ENCODE measurements at regions not wholly inside any gene's neighbourhood (a gene's known extent, or its start where the extent isn't known, plus 50 kb on each side); places are given as distances from the start of the nearest gene placed in this dataset.
A peak's percentile ranks its signal among the peaks of the same experiment; 100 is the strongest.
"Not testable (repeated sequence)": the region's sequence is repeated elsewhere in the genome, so short reads cannot be mapped to it uniquely, and the experiment has no call there.

- intact Hi-C loops (cut with micrococcal nuclease): loop anchor here (2.0 kb wide), 1 partner anchor 64 kb away; no protein-coding TSS in a partner anchor
- peak; percentile 40 for DNase-seq (ENCODE audit: unreplicated experiment)
- CTCF ChIA-PET: interaction anchor here (0.6 to 1.0 kb wide), 2 partner anchors 606 to 1044 kb away, joined by 3 read pairs; no protein-coding TSS in a partner anchor
- H3K36me3 Mint-ChIP-seq (ENCODE audit: insufficient read depth, unreplicated experiment): no peaks in the 10 kb centered on the region
- POLR2A ChIA-PET: interaction anchor here (1.2 kb wide), 1 partner anchor 9 kb away, joined by 5 read pairs; no protein-coding TSS in a partner anchor
- no peaks in the 10 kb centered on the region for H3K27me3 Mint-ChIP-seq (ENCODE audit: insufficient read depth, unreplicated experiment)
- H3K4me3 Mint-ChIP-seq (ENCODE audit: unreplicated experiment): no peak overlapping the region
- H3K9me3 Mint-ChIP-seq (ENCODE audit: unreplicated experiment): peaks cover 10% of the 10 kb centered on the region
- H3K4me1 Mint-ChIP-seq (ENCODE audit: insufficient read depth, unreplicated experiment): peaks cover 20% of the 10 kb centered on the region
- TF ChIP-seq CTCF (IDR thresholded peaks at IDR 0.05; ENCODE audit: unreplicated experiment): no peak
- H3K27ac Mint-ChIP-seq (ENCODE audit: low read depth, unreplicated experiment): peak overlapping the region; percentile 36
- no TSS peak for BruUV-seq (replicated peaks)
Observed at GRCh38 chr6:74598462-74599393, 607.1 kb downstream of the COL12A1 start.

- intact Hi-C loops (cut with micrococcal nuclease): loop anchor here (2.0 kb wide), 1 partner anchor 63 kb away; no protein-coding TSS in a partner anchor
- TF ChIP-seq CTCF (IDR thresholded peaks at IDR 0.05; ENCODE audit: unreplicated experiment): no peak
- Mint-ChIP-seq H3K27ac (ENCODE audit: low read depth, unreplicated experiment) (peak overlapping the region; percentile 36), H3K36me3 (ENCODE audit: insufficient read depth, unreplicated experiment) (no peaks in the 10 kb centered on the region), H3K4me3 (ENCODE audit: unreplicated experiment) (no peak overlapping the region), H3K27me3 (ENCODE audit: insufficient read depth, unreplicated experiment) (no peaks in the 10 kb centered on the region), H3K4me1 (ENCODE audit: insufficient read depth, unreplicated experiment) (peaks cover 20% of the 10 kb centered on the region), H3K9me3 (ENCODE audit: unreplicated experiment) (peaks cover 10% of the 10 kb centered on the region)
- ChIA-PET POLR2A (no interaction called here), CTCF (interaction anchor here (0.6 kb wide), 1 partner anchor 19 kb away, joined by 4 read pairs; no protein-coding TSS in a partner anchor)
- BruUV-seq (replicated peaks): no TSS peak
- no peak for DNase-seq (ENCODE audit: unreplicated experiment)
Observed at GRCh38 chr6:74597840-74598239, 608.0 kb downstream of the COL12A1 start.

GRCh38 chr6:74597266-74597665, 608.6 kb downstream of the COL12A1 start:
- Mint-ChIP-seq H3K36me3 (ENCODE audit: insufficient read depth, unreplicated experiment) (no peaks in the 10 kb centered on the region), H3K9me3 (ENCODE audit: unreplicated experiment) (peaks cover 10% of the 10 kb centered on the region), H3K4me3 (ENCODE audit: unreplicated experiment) (no peak overlapping the region), H3K4me1 (ENCODE audit: insufficient read depth, unreplicated experiment) (peaks cover 20% of the 10 kb centered on the region), H3K27me3 (ENCODE audit: insufficient read depth, unreplicated experiment) (no peaks in the 10 kb centered on the region), H3K27ac (ENCODE audit: low read depth, unreplicated experiment) (no peak overlapping the region)
- ChIA-PET CTCF (no interaction called here), POLR2A (interaction anchor here (0.7 kb wide), 1 partner anchor 153 kb away, joined by 3 read pairs; no protein-coding TSS in a partner anchor)
- BruUV-seq (replicated peaks): no TSS peak
- TF ChIP-seq CTCF (IDR thresholded peaks at IDR 0.05; ENCODE audit: unreplicated experiment): no peak
- intact Hi-C loops (cut with micrococcal nuclease): no loop called here
- no peak for DNase-seq (ENCODE audit: unreplicated experiment)

GRCh38 chr6:74596588-74596987, 609.3 kb downstream of the COL12A1 start:
- H3K4me1 Mint-ChIP-seq (ENCODE audit: insufficient read depth, unreplicated experiment): peaks cover 20% of the 10 kb centered on the region
- no peak overlapping the region for H3K27ac Mint-ChIP-seq (ENCODE audit: low read depth, unreplicated experiment)
- DNase-seq (ENCODE audit: unreplicated experiment): no peak
- intact Hi-C loops (cut with micrococcal nuclease): no loop called here
- ChIA-PET CTCF (no interaction called here), POLR2A (interaction anchor here (0.5 kb wide), 1 partner anchor 44 kb away, joined by 5 read pairs; no protein-coding TSS in a partner anchor)
- BruUV-seq (replicated peaks): no TSS peak
- H3K9me3 Mint-ChIP-seq (ENCODE audit: unreplicated experiment): peaks cover 10% of the 10 kb centered on the region
- TF ChIP-seq CTCF (IDR thresholded peaks at IDR 0.05; ENCODE audit: unreplicated experiment): no peak
- no peaks in the 10 kb centered on the region for H3K36me3 Mint-ChIP-seq (ENCODE audit: insufficient read depth, unreplicated experiment)
- H3K27me3 Mint-ChIP-seq (ENCODE audit: insufficient read depth, unreplicated experiment): no peaks in the 10 kb centered on the region
- H3K4me3 Mint-ChIP-seq (ENCODE audit: unreplicated experiment): no peak overlapping the region

- H3K36me3 Mint-ChIP-seq (ENCODE audit: insufficient read depth, unreplicated experiment); BruUV-seq (replicated peaks); DNase-seq (ENCODE audit: unreplicated experiment); H3K9me3 Mint-ChIP-seq (ENCODE audit: unreplicated experiment); H3K4me3 Mint-ChIP-seq (ENCODE audit: unreplicated experiment); POLR2A ChIA-PET; intact Hi-C loops (cut with micrococcal nuclease); H3K27ac Mint-ChIP-seq (ENCODE audit: low read depth, unreplicated experiment); H3K27me3 Mint-ChIP-seq (ENCODE audit: insufficient read depth, unreplicated experiment): not testable (repeated sequence)
- H3K4me1 Mint-ChIP-seq (ENCODE audit: insufficient read depth, unreplicated experiment): peaks cover 16% of the 10 kb centered on the region
- CTCF ChIA-PET: interaction anchor here (0.6 kb wide), 1 partner anchor 446 kb away, joined by 4 read pairs; no protein-coding TSS in a partner anchor
Observed at GRCh38 chr6:74594350-74594749, 611.5 kb downstream of the COL12A1 start.
